ENCODE measurements at regions not wholly inside any gene's neighbourhood (a gene's known extent, or its start where the extent isn't known, plus 50 kb on each side); places are given as distances from the start of the nearest gene placed in this dataset.

GRCh38 chr18:67961701-67962440, 445.4 kb upstream of the DSEL start:
- TF ChIP-seq CTCF (conservative IDR thresholded peaks at IDR 0.05 in 1 of 2, IDR thresholded peaks at IDR 0.05 in 1 of 2; ENCODE audit: low read depth in 1 of 2, low read length in 2 of 2) (no peak), EZH2 (IDR thresholded peaks at IDR 0.05; ENCODE audit: low read length, missing control alignments) (no peak)
